Occipital lobe (tissue), 2 donors: ENCODE measurements at regions not wholly inside any gene's neighbourhood (a gene's known extent, or its start where the extent isn't known, plus 50 kb on each side); places are given as distances from the start of the nearest gene placed in this dataset. TPM values are rescaled to one million over a fixed set of nuclear protein-coding genes. Genes with fewer than 3 reads are reported as not detected.

Source experiments
- DNase-seq: peaks from one replicate; lab custom pipeline; 2025; lab: John Stamatoyannopoulos, UW
- small RNA-seq: library from RNA; depleted of rRNA; stranded (forward); fragments of <200 nt; gene quantifications from one replicate; pipeline ENCODE3, GENCODE V24; 2014

GRCh38 chr2:143823876-143824275 is 694.7 kb downstream of the ARHGAP15 start:
- DNase-seq, result no peak

- DNase-seq, result no peak
Observed at GRCh38 chr2:143823296-143823695, 694.1 kb downstream of the ARHGAP15 start.

GRCh38 chr2:143822736-143823135 is 693.5 kb downstream of the ARHGAP15 start:
- no peak for DNase-seq

- DNase-seq, result no peak
Observed at GRCh38 chr2:143819764-143820163, 690.5 kb downstream of the ARHGAP15 start.

GRCh38 chr2:143819190-143819735 is 690.0 kb downstream of the ARHGAP15 start:
- DNase-seq, result no peak

Small RNA genes in the stretch of these regions (small RNA-seq; reads per million reads assigned to genes)
- gene RF00019, result not detected
